ENCODE measurements at regions not wholly inside any gene's neighbourhood (a gene's known extent, or its start where the extent isn't known, plus 50 kb on each side); places are given as distances from the start of the nearest gene placed in this dataset.

GRCh38 chr9:82580921-82581320 lies 482.0 kb downstream of the RASEF start:
- TF ChIP-seq CTCF (IDR thresholded peaks at IDR 0.05) (no peak), EZH2 (IDR thresholded peaks at IDR 0.05; ENCODE audit: borderline replicate concordance, insufficient read depth, low read depth, low read length, poor library complexity, severe bottlenecking) (no peak)
